Psoas muscle (tissue), 7 donors: ENCODE measurements at regions not wholly inside any gene's neighbourhood (a gene's known extent, or its start where the extent isn't known, plus 50 kb on each side); places are given as distances from the start of the nearest gene placed in this dataset.

Source experiments
- ATAC-seq, 4 donors: fragments of 200-7000 bp; cut with Tn5 transposase; one replicate each; pipeline ENCODE4 v1.9.1; 2020; ENCODE audit warnings: moderate library complexity in 3 of 4, mild to moderate bottlenecking in 2 of 4
- DNase-seq, 2 donors: peaks; one replicate each; pipeline ENCODE4 v3.0.0-alpha.2; 2020
- H3K27ac ChIP-seq: fragments of 200-600 bp; one replicate; pipeline ENCODE4 v1.8.0; 2022
- H3K27me3 ChIP-seq, 3 donors: fragments of 200-600 bp in 1 of 3; one replicate each; pipeline versions ENCODE4 v1.6.1 to v1.8.0; 2013 to 2022; ENCODE audit warnings: low read length in 2 of 3, mild to moderate bottlenecking in 2 of 3, moderate library complexity in 1 of 3; ENCODE audit not compliant: insufficient read depth in 3 of 3
- H3K36me3 ChIP-seq, 2 donors: fragments of 200-600 bp in 1 of 2; one replicate each; pipeline versions ENCODE4 v1.6.1 to v1.8.0; 2013 to 2022; ENCODE audit warnings: low read depth in 1 of 2, mild to moderate bottlenecking in 1 of 2, moderate library complexity in 1 of 2; ENCODE audit not compliant: insufficient read depth in 1 of 2
- H3K4me1 ChIP-seq: fragments of 200-600 bp; one replicate; pipeline ENCODE4 v1.8.0; 2022
- H3K4me3 ChIP-seq: fragments of 200-600 bp; one replicate; pipeline ENCODE4 v1.8.0; 2022; ENCODE audit warnings: mild to moderate bottlenecking
- H3K9me3 ChIP-seq: fragments of 200-600 bp; one replicate; pipeline ENCODE4 v1.8.0; 2022
- CTCF ChIP-seq: fragments of 200-600 bp; IDR thresholded peaks from one replicate; pipeline ENCODE4 v1.8.0; 2022; ENCODE audit warnings: antibody characterized with exemption
- WGBS, 3 donors: extraction: QIAGEN DNeasy Blood & Tissue Kit; methylation state at CpG; one replicate each; pipeline versions ENCODE4 v1.1.6 to v1.1.7; 2013; 5-methylcytosine and 5-hydroxymethylcytosine counted together
- intact Hi-C, 2 donors: fragments of 100-400 bp; cut with DNase I; formaldehyde crosslinking; loops; one replicate each; pipeline versions ENCODE4 v1.11.0 to v1.14.2; 2022
- donor health status: healthy with polysubstance abuse.
- donor health status: DM: no; HTN: no; CAD: no; lungs with moderate emphysema.
- donor health status: Bipolar disorder and iron deficiency.
- donor health status: healthy.
- donor health status: DM: yes; HTN: yes; CAD: no.
- donor health status: DM: no; HTN: no; CAD: no.
- donor health status: DM: yes; HTN: yes; CAD: no.

DNA sequence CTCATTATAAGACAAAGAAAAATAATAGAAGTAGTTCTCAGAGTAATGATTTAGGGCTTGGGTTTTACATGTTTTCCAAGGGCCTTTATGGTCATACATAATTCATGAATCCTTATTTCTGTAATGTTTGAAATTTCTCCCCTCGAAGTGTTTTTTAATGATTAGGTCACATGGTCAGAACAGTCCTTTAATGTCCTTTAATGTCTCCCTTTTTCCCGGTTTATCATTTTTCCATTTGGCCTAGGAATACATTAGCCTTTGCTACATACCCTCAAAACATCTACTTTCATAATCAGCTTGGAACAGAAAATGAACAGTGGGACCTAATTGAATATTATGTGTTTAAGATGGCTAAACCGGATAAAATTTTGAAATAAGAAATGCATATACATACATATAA, 159.9 kb upstream of the ROBO2 start:
- TF ChIP-seq CTCF = no peak
- no peak for ATAC-seq
- H3K27ac ChIP-seq = no peak overlapping the region

DNA sequence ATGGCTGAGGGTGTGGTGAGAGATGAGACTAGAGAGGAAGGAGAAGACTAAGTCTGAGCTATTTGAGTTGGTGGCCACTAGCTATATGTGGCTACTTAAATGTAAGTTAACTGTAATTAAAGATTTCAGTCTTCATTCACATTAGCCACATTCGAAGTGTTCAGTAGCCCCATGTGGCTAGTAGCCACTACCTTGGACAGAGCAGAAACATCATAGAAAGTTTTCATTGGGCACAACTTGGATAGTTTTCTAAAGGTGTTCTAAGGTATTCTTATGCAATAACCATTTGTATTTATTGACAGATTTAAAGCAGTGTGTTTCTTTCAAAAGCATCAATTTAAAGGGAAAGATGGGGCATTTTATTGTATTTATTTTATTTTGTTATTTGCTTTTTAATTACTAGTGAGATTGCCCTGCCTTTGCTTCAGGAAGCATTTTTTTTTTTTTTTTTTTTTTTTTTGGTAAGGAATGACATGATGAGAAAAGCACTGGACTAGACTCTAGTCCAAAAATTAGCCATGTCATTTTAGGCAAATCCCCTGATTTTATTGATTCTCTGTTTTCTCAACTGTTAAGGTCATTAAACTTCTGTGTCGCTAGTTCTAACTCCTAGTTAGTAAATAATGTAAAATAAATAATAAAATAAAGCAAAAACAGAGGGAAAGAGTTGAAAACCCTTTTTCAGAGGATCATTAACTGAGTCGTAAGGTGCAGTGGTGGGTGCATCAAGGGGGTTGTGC, 153.0 kb upstream of the ROBO2 start:
- DNase-seq = no peak
- Histone ChIP-seq H3K27me3 (no peaks in the 10 kb centered on the region), H3K4me3 (no peak overlapping the region), H3K4me1 (no peaks in the 10 kb centered on the region), H3K27ac (no peak overlapping the region), H3K36me3 (no peaks in the 10 kb centered on the region), H3K9me3 (no peaks in the 10 kb centered on the region)
- TF ChIP-seq CTCF = no peak
- ATAC-seq = no peak
- intact Hi-C loops = no loop called here
- WGBS, 3 donors = 84 to 91% (median 85%) methylated on average over 3 of the region's 3 CpGs

More for the DNA sequence above, 159.9 kb upstream of the ROBO2 start:
- H3K27me3 ChIP-seq = no peaks in the 10 kb centered on the region
- H3K4me3 ChIP-seq = no peak overlapping the region
- WGBS, 3 donors = 84 to 89% (median 85%) methylated on average over 3 of the region's 3 CpGs
- intact Hi-C loops = no loop called here
- H3K36me3 ChIP-seq = no peaks in the 10 kb centered on the region
- no peaks in the 10 kb centered on the region for H3K4me1 ChIP-seq
- H3K9me3 ChIP-seq = no peaks in the 10 kb centered on the region
- no peak for DNase-seq

DNA sequence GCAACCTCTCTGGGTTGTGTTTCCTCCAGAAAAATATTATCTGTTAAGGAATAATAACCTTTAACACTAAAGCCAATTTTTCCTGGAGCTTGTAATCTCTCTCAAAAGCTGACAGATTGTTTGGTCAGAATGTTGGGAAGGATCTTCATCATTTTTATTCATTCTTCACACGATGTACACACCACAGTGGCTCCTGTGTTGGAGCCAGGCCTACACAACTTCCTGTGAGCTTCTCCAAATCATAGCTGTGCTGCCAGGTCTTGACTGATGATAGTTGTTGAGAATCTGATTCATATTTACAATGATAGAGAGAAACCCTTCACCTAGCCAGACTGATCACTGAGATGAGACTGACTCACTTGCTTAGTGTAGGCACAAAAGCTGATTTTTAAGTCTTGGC, 151.0 kb upstream of the ROBO2 start:
- no peak overlapping the region for H3K27ac ChIP-seq
- 31 to 39% (median 34%) methylated on average over 1 of the region's 1 CpG for WGBS, 3 donors
- H3K4me1 ChIP-seq = no peaks in the 10 kb centered on the region
- H3K9me3 ChIP-seq = no peaks in the 10 kb centered on the region
- H3K4me3 ChIP-seq = no peak overlapping the region
- no peaks in the 10 kb centered on the region for H3K27me3 ChIP-seq
- no peaks in the 10 kb centered on the region for H3K36me3 ChIP-seq
- no peak for TF ChIP-seq CTCF
- intact Hi-C loops = no loop called here
- DNase-seq = no peak
- no peak for ATAC-seq

DNA sequence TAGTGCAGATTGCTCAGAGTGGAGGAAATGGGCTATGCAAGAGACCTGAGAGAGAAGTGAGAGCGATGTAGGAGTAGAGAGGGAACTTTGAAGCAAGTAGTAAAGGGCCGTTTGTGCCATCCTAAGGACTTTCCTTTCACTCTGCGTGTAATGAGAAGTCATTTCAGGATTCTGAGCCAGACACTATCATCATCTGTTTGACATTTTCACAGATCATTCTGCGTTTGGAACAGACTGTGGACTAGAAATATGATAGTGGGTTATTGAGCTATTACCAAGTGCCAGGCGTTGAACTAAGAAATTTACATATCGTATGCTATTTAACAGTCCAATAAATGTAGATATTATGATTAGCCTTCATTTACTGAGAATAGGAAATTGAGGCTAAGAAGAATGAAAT, 150.0 kb upstream of the ROBO2 start:
- ATAC-seq = no peak
- WGBS, 3 donors = 40 to 56% (median 47%) methylated on average over 6 of the region's 6 CpGs
- no peak overlapping the region for H3K4me3 ChIP-seq
- no peaks in the 10 kb centered on the region for H3K36me3 ChIP-seq
- H3K4me1 ChIP-seq = no peaks in the 10 kb centered on the region
- intact Hi-C loops = no loop called here
- no peak for DNase-seq
- no peak overlapping the region for H3K27ac ChIP-seq
- no peaks in the 10 kb centered on the region for H3K9me3 ChIP-seq
- no peak for TF ChIP-seq CTCF
- H3K27me3 ChIP-seq = no peaks in the 10 kb centered on the region

DNA sequence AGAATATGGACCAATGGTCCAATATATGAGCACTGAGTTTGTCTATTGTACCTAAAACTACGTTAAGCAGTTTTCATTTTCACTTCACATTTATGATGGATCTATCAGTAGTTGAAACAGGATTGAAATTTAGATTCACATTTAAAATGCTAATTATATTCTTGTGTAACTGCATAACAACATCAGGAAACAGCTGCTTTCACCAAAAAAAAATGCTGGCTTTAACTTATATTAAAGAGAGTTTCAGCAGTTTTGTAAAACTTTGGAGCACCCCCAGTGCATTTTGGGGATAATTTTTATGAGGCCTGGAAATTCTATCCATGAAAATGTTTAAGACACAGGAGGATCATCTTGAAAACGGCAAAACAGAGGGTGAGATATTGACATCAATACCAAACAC, 142.8 kb upstream of the ROBO2 start:
- intact Hi-C loops = no loop called here
- H3K27ac ChIP-seq = no peak overlapping the region

More for the DNA sequence above, 142.8 kb upstream of the ROBO2 start:
- TF ChIP-seq CTCF = no peak
- DNase-seq (no peak), ATAC-seq (no peak)
- H3K4me3 ChIP-seq = no peak overlapping the region
- no peaks in the 10 kb centered on the region for H3K27me3 ChIP-seq
- H3K36me3 ChIP-seq = no peaks in the 10 kb centered on the region
- 51 to 60% (median 56%) methylated on average over 2 of the region's 2 CpGs for WGBS, 3 donors
- H3K9me3 ChIP-seq = no peaks in the 10 kb centered on the region
- no peaks in the 10 kb centered on the region for H3K4me1 ChIP-seq
